ENCODE measurements at regions not wholly inside any gene's neighbourhood (a gene's known extent, or its start where the extent isn't known, plus 50 kb on each side); places are given as distances from the start of the nearest gene placed in this dataset.
"Not testable (repeated sequence)": the region's sequence is repeated elsewhere in the genome, so short reads cannot be mapped to it uniquely, and the experiment has no call there.

DNA sequence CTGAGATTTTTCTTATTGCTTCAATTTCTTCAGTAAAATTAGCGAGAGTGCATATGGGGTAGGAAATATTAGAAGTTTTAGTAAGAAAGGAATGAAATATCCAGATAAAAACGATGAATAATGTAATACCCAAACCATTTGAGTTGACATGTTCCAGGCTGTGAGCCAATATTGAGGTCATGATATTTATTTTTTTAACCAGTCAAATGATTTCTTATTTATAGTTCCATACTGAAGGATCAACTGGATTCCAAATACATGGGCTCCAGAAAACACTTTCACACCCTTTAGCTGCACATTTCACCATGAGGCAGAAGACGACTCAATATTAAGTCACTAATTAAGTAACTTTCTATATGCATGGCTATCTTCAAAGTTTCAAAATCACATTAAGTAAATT is 312.5 kb downstream of the PPP1R3A start:
- TF ChIP-seq POLR2AphosphoS5 (IDR thresholded peaks at IDR 0.05) (no peak), EP300 (IDR thresholded peaks at IDR 0.05) (no peak), POLR2A (IDR thresholded peaks at IDR 0.05) (no peak)
- TF ChIP-seq, protein P1, sequence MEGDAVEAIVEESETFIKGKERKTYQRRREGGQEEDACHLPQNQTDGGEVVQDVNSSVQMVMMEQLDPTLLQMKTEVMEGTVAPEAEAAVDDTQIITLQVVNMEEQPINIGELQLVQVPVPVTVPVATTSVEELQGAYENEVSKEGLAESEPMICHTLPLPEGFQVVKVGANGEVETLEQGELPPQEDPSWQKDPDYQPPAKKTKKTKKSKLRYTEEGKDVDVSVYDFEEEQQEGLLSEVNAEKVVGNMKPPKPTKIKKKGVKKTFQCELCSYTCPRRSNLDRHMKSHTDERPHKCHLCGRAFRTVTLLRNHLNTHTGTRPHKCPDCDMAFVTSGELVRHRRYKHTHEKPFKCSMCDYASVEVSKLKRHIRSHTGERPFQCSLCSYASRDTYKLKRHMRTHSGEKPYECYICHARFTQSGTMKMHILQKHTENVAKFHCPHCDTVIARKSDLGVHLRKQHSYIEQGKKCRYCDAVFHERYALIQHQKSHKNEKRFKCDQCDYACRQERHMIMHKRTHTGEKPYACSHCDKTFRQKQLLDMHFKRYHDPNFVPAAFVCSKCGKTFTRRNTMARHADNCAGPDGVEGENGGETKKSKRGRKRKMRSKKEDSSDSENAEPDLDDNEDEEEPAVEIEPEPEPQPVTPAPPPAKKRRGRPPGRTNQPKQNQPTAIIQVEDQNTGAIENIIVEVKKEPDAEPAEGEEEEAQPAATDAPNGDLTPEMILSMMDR (IDR thresholded peaks at IDR 0.05), result no peak
- Histone ChIP-seq H3K4me3 (no peak overlapping the region), H3K4me1 (no peaks in the 10 kb centered on the region), H3K36me3 (no peaks in the 10 kb centered on the region), H3K9me3 (no peaks in the 10 kb centered on the region), H3K27me3 (no peaks in the 10 kb centered on the region), H3K27ac (no peak overlapping the region)
- DNase-seq (ENCODE audit: low spot score in 2 of 2), result no peak
- WGBS, result 42% methylated on average over 3 of the region's 3 CpGs

DNA sequence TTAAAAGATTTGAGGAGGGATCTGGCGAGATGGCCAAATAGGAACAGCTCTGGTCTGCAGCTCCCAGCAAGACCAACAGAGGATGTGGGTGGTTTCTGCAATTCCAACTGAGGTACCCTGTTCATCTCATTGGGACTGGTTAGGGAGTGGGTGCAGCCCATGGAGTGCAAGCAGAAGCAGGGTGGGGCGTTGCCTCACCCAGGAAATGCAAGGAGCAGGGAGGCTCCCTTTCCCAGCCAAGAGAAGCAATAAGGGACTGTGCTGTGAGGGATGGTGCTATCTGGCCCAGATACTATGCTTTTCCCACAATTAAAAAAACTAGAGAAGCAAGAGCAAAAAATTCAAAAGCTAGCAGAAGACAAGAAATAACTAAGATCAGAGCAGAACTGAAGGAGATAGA is 318.4 kb downstream of the PPP1R3A start:
- not testable (repeated sequence) for H3K4me3 ChIP-seq; H3K27me3 ChIP-seq; DNase-seq (ENCODE audit: low spot score in 2 of 2); H3K4me1 ChIP-seq; H3K9me3 ChIP-seq; H3K36me3 ChIP-seq; H3K27ac ChIP-seq
- WGBS, result 74% methylated on average over 2 of the region's 2 CpGs

DNA sequence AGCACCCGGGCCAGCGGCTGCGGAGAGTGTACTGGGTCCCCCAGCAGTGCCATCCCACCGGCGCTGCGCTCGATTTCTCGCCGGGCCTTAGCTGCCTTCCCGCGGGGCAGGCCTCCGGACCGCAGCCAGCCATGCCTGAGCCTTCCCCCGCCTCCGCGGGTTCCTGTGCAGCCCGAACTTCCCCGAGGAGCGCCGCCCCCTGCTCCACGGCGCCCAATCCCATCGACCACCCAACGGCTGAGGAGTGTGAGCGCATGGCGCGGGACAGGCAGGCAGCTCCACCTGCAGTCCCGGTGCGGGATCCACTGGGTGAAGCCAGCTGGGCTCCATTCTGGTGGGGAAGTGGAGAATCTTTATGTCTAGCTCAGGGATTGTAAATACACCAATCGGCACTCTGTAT is 325.4 kb downstream of the PPP1R3A start:
- not testable (repeated sequence) for H3K27ac ChIP-seq; DNase-seq (ENCODE audit: low spot score in 2 of 2); H3K4me1 ChIP-seq; H3K9me3 ChIP-seq; H3K27me3 ChIP-seq; H3K4me3 ChIP-seq; H3K36me3 ChIP-seq
- WGBS, result 95% methylated on average over 27 of the region's 30 CpGs

DNA sequence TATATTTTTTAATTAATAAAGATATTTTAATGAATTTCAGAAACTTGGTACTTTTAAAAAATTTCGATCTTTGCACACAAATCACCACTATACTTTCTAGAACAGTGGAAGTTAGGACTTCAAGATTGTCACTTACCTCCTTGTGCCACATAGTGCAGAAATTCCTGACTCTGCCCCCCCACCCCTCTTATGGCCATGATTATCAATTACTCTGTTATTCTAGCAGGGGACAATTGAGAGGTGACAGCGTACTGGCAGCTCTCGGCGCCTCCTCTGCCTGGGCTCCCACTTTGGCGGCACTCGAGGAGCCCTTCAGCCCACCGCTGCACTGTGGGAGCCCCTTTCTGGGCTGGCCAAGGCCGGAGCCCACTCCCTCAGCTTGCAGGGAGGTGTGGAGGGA is 325.9 kb downstream of the PPP1R3A start:
- H3K4me1 ChIP-seq; H3K4me3 ChIP-seq; H3K27me3 ChIP-seq; H3K36me3 ChIP-seq; DNase-seq (ENCODE audit: low spot score in 2 of 2); H3K27ac ChIP-seq; H3K9me3 ChIP-seq: not testable (repeated sequence)
- 91% methylated on average over 7 of the region's 8 CpGs for WGBS

DNA sequence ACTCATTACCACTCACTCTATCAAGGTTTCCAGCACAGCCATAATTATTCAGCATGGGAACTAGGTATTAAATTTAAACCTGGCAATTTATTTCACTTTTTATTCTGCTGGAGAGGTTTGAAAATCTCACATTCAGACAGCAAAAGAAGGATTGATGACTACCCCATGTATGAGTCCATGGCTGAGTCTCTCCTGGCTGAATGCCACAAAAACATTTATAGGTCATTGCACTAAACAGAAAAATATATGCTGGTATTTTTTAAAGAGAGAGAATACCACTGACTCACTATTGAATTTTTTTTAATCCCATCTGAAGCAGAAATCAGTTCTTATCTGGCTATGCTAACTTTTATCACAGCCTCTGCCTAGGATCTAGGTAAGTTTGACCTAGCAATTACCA is 336.3 kb downstream of the PPP1R3A start:
- Histone ChIP-seq H3K9me3 (no peaks in the 10 kb centered on the region), H3K27me3 (no peaks in the 10 kb centered on the region), H3K27ac (no peak overlapping the region), H3K36me3 (no peaks in the 10 kb centered on the region), H3K4me3 (no peak overlapping the region), H3K4me1 (no peaks in the 10 kb centered on the region)
- no peak for DNase-seq (ENCODE audit: low spot score in 2 of 2)
- TF ChIP-seq POLR2AphosphoS5 (IDR thresholded peaks at IDR 0.05) (no peak), POLR2A (IDR thresholded peaks at IDR 0.05) (no peak), EP300 (IDR thresholded peaks at IDR 0.05) (no peak)
- TF ChIP-seq, protein P1 (IDR thresholded peaks at IDR 0.05), result no peak

DNA sequence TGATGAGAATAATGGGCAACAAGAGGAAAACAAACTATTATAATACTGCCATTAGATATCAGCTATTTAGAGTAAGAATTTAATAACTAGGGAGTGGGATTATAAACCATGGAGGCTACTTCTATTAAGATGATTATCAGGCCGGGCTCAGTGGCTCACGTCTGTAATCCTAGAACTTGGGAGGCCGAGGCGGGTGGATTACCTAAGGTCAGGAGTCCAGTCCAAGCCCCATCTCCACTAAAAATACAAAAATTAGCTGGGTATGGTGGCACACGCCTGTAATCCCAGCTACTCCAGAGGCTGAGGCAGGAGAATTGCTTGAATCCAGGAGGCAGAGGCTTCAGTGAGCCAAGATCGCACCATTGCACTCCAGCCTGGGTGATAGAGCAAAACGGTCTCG is 355.6 kb downstream of the PPP1R3A start:
- 84% methylated on average over 8 of the region's 8 CpGs for WGBS
- not testable (repeated sequence) for H3K4me3 ChIP-seq; H3K9me3 ChIP-seq; H3K27me3 ChIP-seq; H3K36me3 ChIP-seq; H3K4me1 ChIP-seq; DNase-seq (ENCODE audit: low spot score in 2 of 2); H3K27ac ChIP-seq

DNA sequence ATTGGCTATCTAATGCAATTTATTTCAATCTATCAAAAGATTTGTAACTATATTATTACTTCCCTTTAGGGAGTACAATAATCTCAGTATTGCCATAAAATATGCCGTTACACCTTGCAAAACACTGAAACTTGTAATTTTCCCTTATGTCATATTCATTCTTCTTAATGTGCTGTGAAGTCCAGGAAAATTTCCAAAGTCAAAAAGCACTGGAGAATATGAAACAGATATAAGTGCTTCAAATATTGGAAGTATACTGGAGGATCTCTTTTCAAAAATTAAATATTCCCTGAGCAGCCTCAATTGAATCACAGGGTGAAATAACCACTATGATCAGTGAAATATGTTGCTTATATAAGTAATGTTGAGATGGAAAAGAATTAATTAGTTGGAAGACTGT is 356.0 kb downstream of the PPP1R3A start:
- no peak overlapping the region for H3K27ac ChIP-seq
- DNase-seq (ENCODE audit: low spot score in 2 of 2), result no peak
- 91% methylated on average over 1 of the region's 1 CpG for WGBS
- H3K27me3 ChIP-seq, result no peaks in the 10 kb centered on the region
- no peaks in the 10 kb centered on the region for H3K9me3 ChIP-seq
- TF ChIP-seq POLR2AphosphoS5 (IDR thresholded peaks at IDR 0.05), result no peak
- no peak for TF ChIP-seq EP300 (IDR thresholded peaks at IDR 0.05)
- no peak for TF ChIP-seq POLR2A (IDR thresholded peaks at IDR 0.05)
- TF ChIP-seq, protein P1 (IDR thresholded peaks at IDR 0.05), result no peak
- H3K36me3 ChIP-seq, result no peaks in the 10 kb centered on the region
- no peaks in the 10 kb centered on the region for H3K4me1 ChIP-seq
- H3K4me3 ChIP-seq, result no peak overlapping the region

DNA sequence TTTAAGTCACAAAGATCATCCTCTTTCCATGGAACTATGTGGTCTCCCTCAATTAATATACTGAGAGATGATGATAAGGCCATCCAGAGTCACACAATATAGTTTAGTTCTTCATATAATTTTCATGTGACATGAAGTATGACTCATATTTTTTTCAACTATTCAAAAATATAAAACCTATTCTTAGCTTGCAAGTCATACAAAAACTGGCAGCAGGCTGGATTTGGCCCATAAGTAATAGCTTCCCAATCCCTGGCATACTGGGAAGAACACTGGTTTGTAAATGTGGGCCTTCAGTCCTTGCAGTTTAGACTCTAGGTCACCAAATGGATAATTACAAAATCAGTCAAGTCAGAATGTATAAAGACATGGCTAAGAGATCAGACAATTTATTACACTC is 356.6 kb downstream of the PPP1R3A start:
- no peaks in the 10 kb centered on the region for H3K9me3 ChIP-seq
- no peak overlapping the region for H3K27ac ChIP-seq
- no peaks in the 10 kb centered on the region for H3K27me3 ChIP-seq
- no peaks in the 10 kb centered on the region for H3K4me1 ChIP-seq
- DNase-seq (ENCODE audit: low spot score in 2 of 2), result no peak
- H3K36me3 ChIP-seq, result no peaks in the 10 kb centered on the region
- H3K4me3 ChIP-seq, result no peak overlapping the region
- TF ChIP-seq POLR2A (IDR thresholded peaks at IDR 0.05) (no peak), POLR2AphosphoS5 (IDR thresholded peaks at IDR 0.05) (no peak), EP300 (IDR thresholded peaks at IDR 0.05) (no peak)
- TF ChIP-seq, protein P1 (IDR thresholded peaks at IDR 0.05), result no peak

Data from suprapubic skin (tissue), 4 donors.